HL-60 (cell line): ENCODE measurements at regions not wholly inside any gene's neighbourhood (a gene's known extent, or its start where the extent isn't known, plus 50 kb on each side); places are given as distances from the start of the nearest gene placed in this dataset.

Experiments
- DNase-seq, 2 experiments: peaks; one replicate each; pipeline ENCODE4 v3.0.0-alpha.2; 2010 to 2020; ENCODE audit warnings: low read depth in 1 of 2, low spot score in 1 of 2
- H3K27ac ChIP-seq: fragments of 250-450 bp; sonication (Bioruptor Pico); replicated peaks from 2 replicates; pipeline ENCODE4 v1.5.1; 2020; ENCODE audit warnings: mild to moderate bottlenecking, moderate library complexity
- H3K27me3 ChIP-seq: fragments of 250-450 bp; sonication (Bioruptor Pico); 2 replicates; pipeline ENCODE4 v1.5.1; 2021; ENCODE audit warnings: mild to moderate bottlenecking, moderate library complexity; ENCODE audit not compliant: insufficient read depth, poor library complexity, severe bottlenecking
- H3K4me3 ChIP-seq: replicated peaks from 2 replicates; pipeline ENCODE4 v1.5.1; 2011; ENCODE audit warnings: mild to moderate bottlenecking, control low read depth, low read length; ENCODE audit not compliant: insufficient read depth
- GABPA ChIP-seq: IDR thresholded peaks from 2 replicates; pipeline ENCODE4 v1.6.1; 2012; ENCODE audit warnings: low read depth
- POLR2AphosphoS5 ChIP-seq: IDR thresholded peaks from 2 replicates; pipeline ENCODE4 v1.6.1; 2012; ENCODE audit warnings: low read depth
- SPI1 ChIP-seq: IDR thresholded peaks from 2 replicates; pipeline ENCODE4 v1.6.1; 2012; ENCODE audit warnings: low read depth, mild to moderate bottlenecking, borderline replicate concordance
- TF ChIP-seq, protein P1 (sequence below): IDR thresholded peaks from one replicate; pipeline ENCODE4 v1.5.1; 2011; ENCODE audit warnings: low read length, control low read depth, inconsistent platforms; ENCODE audit not compliant: insufficient read depth
- TF ChIP-seq, protein P2 (sequence below): IDR thresholded peaks from 2 replicates; pipeline ENCODE4 v1.6.1; 2012; ENCODE audit warnings: low read depth; ENCODE audit not compliant: insufficient replicate concordance

DNA sequence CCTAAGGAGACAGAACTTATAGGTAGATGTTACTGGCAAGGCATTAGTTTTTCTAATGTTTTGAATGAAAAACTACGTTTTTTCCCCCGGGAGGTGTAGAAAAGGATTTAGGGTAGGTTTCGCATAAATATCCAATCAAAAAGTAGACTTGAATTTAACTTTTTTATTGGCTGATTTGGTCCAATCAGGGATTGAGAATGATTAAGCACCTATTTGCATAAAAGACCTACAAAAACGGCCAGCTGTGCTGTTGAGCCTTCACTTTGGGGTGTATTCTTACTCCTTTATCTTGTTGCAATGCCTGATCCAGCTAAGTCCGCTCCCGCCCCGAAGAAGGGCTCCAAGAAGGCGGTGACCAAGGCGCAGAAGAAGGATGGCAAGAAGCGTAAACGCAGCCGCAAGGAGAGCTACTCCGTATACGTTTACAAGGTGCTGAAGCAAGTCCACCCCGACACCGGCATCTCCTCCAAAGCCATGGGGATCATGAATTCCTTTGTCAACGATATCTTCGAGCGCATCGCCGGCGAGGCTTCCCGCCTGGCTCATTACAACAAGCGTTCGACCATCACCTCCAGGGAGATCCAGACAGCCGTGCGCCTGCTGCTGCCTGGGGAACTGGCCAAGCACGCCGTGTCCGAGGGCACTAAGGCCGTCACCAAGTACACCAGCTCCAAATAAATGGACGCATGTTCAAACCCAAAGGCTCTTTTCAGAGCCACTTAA, 113.5 kb upstream of the BTN3A2 start:
- TF ChIP-seq GABPA = no peak
- TF ChIP-seq SPI1 = no peak
- TF ChIP-seq, protein P1, sequence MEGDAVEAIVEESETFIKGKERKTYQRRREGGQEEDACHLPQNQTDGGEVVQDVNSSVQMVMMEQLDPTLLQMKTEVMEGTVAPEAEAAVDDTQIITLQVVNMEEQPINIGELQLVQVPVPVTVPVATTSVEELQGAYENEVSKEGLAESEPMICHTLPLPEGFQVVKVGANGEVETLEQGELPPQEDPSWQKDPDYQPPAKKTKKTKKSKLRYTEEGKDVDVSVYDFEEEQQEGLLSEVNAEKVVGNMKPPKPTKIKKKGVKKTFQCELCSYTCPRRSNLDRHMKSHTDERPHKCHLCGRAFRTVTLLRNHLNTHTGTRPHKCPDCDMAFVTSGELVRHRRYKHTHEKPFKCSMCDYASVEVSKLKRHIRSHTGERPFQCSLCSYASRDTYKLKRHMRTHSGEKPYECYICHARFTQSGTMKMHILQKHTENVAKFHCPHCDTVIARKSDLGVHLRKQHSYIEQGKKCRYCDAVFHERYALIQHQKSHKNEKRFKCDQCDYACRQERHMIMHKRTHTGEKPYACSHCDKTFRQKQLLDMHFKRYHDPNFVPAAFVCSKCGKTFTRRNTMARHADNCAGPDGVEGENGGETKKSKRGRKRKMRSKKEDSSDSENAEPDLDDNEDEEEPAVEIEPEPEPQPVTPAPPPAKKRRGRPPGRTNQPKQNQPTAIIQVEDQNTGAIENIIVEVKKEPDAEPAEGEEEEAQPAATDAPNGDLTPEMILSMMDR = no peak
- TF ChIP-seq, protein P2, sequence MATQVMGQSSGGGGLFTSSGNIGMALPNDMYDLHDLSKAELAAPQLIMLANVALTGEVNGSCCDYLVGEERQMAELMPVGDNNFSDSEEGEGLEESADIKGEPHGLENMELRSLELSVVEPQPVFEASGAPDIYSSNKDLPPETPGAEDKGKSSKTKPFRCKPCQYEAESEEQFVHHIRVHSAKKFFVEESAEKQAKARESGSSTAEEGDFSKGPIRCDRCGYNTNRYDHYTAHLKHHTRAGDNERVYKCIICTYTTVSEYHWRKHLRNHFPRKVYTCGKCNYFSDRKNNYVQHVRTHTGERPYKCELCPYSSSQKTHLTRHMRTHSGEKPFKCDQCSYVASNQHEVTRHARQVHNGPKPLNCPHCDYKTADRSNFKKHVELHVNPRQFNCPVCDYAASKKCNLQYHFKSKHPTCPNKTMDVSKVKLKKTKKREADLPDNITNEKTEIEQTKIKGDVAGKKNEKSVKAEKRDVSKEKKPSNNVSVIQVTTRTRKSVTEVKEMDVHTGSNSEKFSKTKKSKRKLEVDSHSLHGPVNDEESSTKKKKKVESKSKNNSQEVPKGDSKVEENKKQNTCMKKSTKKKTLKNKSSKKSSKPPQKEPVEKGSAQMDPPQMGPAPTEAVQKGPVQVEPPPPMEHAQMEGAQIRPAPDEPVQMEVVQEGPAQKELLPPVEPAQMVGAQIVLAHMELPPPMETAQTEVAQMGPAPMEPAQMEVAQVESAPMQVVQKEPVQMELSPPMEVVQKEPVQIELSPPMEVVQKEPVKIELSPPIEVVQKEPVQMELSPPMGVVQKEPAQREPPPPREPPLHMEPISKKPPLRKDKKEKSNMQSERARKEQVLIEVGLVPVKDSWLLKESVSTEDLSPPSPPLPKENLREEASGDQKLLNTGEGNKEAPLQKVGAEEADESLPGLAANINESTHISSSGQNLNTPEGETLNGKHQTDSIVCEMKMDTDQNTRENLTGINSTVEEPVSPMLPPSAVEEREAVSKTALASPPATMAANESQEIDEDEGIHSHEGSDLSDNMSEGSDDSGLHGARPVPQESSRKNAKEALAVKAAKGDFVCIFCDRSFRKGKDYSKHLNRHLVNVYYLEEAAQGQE = no peak
- no peak for TF ChIP-seq POLR2AphosphoS5

DNA sequence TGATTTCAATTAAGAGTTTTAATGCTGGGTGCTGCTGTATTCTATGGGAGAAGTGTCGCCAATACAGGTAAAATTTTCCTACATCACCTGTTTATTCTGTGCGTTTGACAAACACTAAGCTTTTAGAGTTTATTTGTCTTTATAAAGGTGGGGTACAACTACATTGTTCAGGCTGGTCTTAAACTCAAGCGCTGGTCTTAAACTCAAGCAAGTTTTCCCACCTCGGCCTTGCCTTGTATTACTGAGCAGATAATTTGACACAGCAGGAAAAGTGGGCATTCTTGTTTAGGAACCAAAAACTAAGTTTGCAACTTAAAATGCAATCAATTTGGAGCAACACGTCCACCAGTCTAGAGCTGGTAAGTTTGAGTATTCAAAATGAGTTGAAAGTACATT, 112.9 kb upstream of the BTN3A2 start:
- no peaks in the 10 kb centered on the region for H3K27me3 ChIP-seq
- no peak overlapping the region for H3K27ac ChIP-seq
- TF ChIP-seq GABPA (no peak), SPI1 (no peak), POLR2AphosphoS5 (no peak)
- TF ChIP-seq, protein P2 = no peak
- TF ChIP-seq, protein P1 = no peak
- H3K4me3 ChIP-seq = no peak overlapping the region
- no peak for DNase-seq

More for the DNA sequence above, 113.5 kb upstream of the BTN3A2 start:
- DNase-seq = no peak
- Histone ChIP-seq H3K27ac (no peak overlapping the region), H3K27me3 (no peaks in the 10 kb centered on the region), H3K4me3 (no peak overlapping the region)

DNA sequence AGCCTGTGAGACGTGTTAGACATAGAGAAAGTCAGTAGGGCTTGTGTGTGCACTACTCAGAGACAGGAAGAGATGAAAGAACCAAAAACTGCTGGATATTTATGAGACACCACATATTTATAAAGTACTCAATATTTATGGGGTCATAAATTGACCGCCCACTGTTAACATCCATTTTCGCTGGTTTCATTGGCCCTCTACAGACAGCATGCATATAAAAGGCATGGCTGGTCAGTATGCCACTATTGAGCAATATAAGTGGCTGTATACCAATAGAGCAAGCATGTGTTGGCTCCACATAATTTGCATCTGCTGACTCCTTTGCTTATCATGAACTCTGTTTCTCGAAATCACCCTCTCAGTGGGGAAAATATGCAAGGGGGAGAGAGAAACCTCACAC, 110.3 kb upstream of the BTN3A2 start:
- Histone ChIP-seq H3K4me3 (no peak overlapping the region), H3K27me3 (no peaks in the 10 kb centered on the region), H3K27ac (no peak overlapping the region)
- no peak for DNase-seq
- TF ChIP-seq SPI1 = no peak
- TF ChIP-seq, protein P1 = no peak
- no peak for TF ChIP-seq POLR2AphosphoS5
- TF ChIP-seq GABPA = no peak
- TF ChIP-seq, protein P2 = no peak
